ENCODE measurements at regions not wholly inside any gene's neighbourhood (a gene's known extent, or its start where the extent isn't known, plus 50 kb on each side); places are given as distances from the start of the nearest gene placed in this dataset.

DNA sequence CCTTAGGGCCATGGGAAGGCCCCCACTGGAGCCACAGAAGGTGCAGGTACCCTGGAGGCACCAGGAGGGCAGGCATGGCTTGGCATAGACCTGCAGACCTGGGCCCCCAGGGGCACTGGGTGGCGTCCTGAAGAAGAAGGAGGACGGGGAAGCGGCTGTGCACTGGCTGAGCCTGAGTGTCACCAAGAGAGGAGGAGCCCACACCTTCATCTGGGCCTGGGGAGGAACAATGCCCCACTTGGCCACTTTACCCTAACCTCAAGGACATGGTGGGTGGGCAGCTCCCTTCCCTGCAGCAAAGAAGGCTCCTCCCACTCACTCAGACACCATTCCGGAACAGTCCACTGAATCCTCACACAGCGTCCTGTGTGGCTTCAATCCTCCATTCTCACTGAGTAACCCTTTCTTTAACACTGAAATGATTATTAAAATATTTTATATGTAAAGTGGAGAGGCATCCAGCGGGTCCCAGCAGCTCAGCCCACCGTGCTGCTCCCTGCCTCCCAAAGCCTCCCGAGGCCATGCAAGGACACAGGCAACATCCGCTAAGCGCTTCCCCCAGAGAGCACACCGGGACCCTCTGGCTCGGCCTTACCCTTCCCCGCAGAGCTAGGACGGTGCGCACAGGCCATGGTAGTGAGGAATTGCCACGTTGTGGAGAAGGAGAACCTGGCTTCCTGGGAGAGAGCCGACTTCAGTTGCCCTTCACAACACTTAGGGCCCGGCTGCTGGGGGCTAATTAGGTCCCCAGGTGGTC, 516.7 kb upstream of the MGMT start (continued):
- TF ChIP-seq MXI1 (IDR thresholded peaks at IDR 0.05; ENCODE audit: low read depth, low read length) (no peak), GATA2 (CRISPR knock-in tag; IDR thresholded peaks at IDR 0.05) (no peak)

DNA sequence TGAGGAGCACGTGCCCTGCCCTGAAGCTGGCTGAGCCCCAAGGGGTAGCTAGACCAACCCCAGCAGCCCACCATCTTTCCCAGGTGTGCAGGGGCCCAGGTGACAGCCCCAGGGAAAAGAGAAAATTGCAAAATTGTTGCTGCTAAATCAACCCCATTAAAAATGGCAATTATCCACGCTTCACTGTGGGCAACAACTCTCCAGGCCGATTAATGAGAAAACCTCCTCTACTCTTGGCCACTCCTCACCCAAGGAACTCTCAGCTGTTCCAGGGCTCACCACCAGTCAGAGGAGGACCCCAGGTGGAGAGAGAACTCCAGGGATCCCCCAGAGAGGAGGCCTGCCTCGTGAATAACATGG, 516.1 kb upstream of the MGMT start:
- Histone ChIP-seq H3K4me3 (ENCODE audit: low read depth in 2 of 2, low read length in 1 of 2) (no peak overlapping the region), H3K36me3 (replicated peaks in 1 of 2; ENCODE audit: control insufficient read depth in 1 of 2, insufficient read depth in 2 of 2, low read length in 1 of 2) (no peaks in the 10 kb centered on the region), H3K9ac (no peak overlapping the region), H3K4me1 (ENCODE audit: control insufficient read depth in 1 of 2, insufficient read depth in 2 of 2, low read depth in 1 of 2, low read length in 1 of 2) (no peaks in the 10 kb centered on the region), H3K4me2 (no peak overlapping the region), H3K27ac (ENCODE audit: low read depth in 2 of 2, low read length in 1 of 2) (no peak overlapping the region), H2AFZ (ENCODE audit: low read depth) (no peak overlapping the region), H3F3A (replicated peaks; ENCODE audit: insufficient read depth) (no peaks in the 10 kb centered on the region), H4K20me1 (ENCODE audit: insufficient read depth) (no peaks in the 10 kb centered on the region), H3K9me2 (no peaks in the 10 kb centered on the region), H3K9me3 (no peaks in the 10 kb centered on the region), H3K27me3 (ENCODE audit: insufficient read depth) (no peaks in the 10 kb centered on the region), H3K79me2 (ENCODE audit: insufficient read depth) (no peaks in the 10 kb centered on the region)
- TF ChIP-seq SIN3A (IDR thresholded peaks at IDR 0.05; ENCODE audit: borderline replicate concordance, low read depth, low read length) (no peak), JUND (IDR thresholded peaks at IDR 0.05) (no peak), FOXJ3 (CRISPR knock-in tag; IDR thresholded peaks at IDR 0.05) (no peak), POLR2AphosphoS5 (IDR thresholded peaks at IDR 0.05; ENCODE audit: low read depth, low read length) (no peak), TEAD4 (IDR thresholded peaks at IDR 0.05; ENCODE audit: borderline replicate concordance, insufficient read depth) (no peak), GABPA (IDR thresholded peaks at IDR 0.05; ENCODE audit: low read depth) (no peak)
- TF ChIP-seq, protein P1, sequence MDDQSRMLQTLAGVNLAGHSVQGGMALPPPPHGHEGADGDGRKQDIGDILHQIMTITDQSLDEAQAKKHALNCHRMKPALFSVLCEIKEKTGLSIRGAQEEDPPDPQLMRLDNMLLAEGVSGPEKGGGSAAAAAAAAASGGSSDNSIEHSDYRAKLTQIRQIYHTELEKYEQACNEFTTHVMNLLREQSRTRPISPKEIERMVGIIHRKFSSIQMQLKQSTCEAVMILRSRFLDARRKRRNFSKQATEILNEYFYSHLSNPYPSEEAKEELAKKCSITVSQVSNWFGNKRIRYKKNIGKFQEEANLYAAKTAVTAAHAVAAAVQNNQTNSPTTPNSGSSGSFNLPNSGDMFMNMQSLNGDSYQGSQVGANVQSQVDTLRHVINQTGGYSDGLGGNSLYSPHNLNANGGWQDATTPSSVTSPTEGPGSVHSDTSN (IDR thresholded peaks at IDR 0.05): no peak
- TF ChIP-seq, protein P2, sequence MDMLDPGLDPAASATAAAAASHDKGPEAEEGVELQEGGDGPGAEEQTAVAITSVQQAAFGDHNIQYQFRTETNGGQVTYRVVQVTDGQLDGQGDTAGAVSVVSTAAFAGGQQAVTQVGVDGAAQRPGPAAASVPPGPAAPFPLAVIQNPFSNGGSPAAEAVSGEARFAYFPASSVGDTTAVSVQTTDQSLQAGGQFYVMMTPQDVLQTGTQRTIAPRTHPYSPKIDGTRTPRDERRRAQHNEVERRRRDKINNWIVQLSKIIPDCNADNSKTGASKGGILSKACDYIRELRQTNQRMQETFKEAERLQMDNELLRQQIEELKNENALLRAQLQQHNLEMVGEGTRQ (IDR thresholded peaks at IDR 0.05; ENCODE audit: borderline replicate concordance, low read depth, low read length): no peak
- no peak for DNase-seq
- WGBS (ENCODE audit: low lambda C conversion rate): 31% methylated on average over 3 of the region's 4 CpGs
- POLR2A ChIA-PET: no interaction called here
- CTCF ChIA-PET: no interaction called here

DNA sequence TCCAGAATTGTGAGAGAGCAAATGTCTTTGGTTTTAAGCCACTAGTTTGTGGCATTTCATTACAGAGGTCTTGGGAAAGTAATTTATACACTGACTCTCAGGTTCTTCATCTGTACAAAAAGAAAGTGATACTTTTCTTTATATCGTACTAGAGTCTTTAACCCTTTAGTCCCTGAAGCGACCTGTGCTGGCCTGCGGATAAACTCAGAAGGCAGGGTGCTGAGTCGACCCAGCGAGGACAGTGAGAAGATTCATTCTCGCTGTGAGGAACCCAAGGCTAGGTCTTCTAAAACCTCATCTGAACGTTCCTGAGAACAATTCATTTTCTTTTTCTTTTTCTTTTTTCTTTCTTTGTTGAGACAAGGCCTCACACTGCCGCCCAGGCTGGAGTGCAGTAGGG, 514.2 kb upstream of the MGMT start:
- Histone ChIP-seq H3K4me3 (ENCODE audit: low read depth in 2 of 2, low read length in 1 of 2) (no peak overlapping the region), H3K4me1 (ENCODE audit: control insufficient read depth in 1 of 2, insufficient read depth in 2 of 2, low read depth in 1 of 2, low read length in 1 of 2) (no peaks in the 10 kb centered on the region), H3K27me3 (ENCODE audit: insufficient read depth) (no peaks in the 10 kb centered on the region), H3K27ac (ENCODE audit: low read depth in 2 of 2, low read length in 1 of 2) (no peak overlapping the region), H3K9me2 (no peaks in the 10 kb centered on the region), H2AFZ (ENCODE audit: low read depth) (no peak overlapping the region), H3K9me3 (no peaks in the 10 kb centered on the region), H4K20me1 (ENCODE audit: insufficient read depth) (no peaks in the 10 kb centered on the region), H3K9ac (no peak overlapping the region), H3F3A (replicated peaks; ENCODE audit: insufficient read depth) (no peaks in the 10 kb centered on the region), H3K4me2 (no peak overlapping the region), H3K79me2 (ENCODE audit: insufficient read depth) (no peaks in the 10 kb centered on the region), H3K36me3 (replicated peaks in 1 of 2; ENCODE audit: control insufficient read depth in 1 of 2, insufficient read depth in 2 of 2, low read length in 1 of 2) (no peaks in the 10 kb centered on the region)
- ChIA-PET CTCF (no interaction called here), POLR2A (no interaction called here)
- WGBS (ENCODE audit: low lambda C conversion rate): 53% methylated on average over 8 of the region's 8 CpGs
- TF ChIP-seq, protein P1 (IDR thresholded peaks at IDR 0.05): no peak
- no peak for TF ChIP-seq NFIC (IDR thresholded peaks at IDR 0.05; ENCODE audit: borderline replicate concordance)
- no peak for TF ChIP-seq EP300 (IDR thresholded peaks at IDR 0.05; ENCODE audit: borderline replicate concordance in 1 of 2, low read depth in 1 of 2, low read length in 1 of 2)
- TF ChIP-seq ELF1 (IDR thresholded peaks at IDR 0.05): no peak
- no peak for TF ChIP-seq NRF1 (IDR thresholded peaks at IDR 0.05; ENCODE audit: low read depth, low read length)
- TF ChIP-seq, protein P3, sequence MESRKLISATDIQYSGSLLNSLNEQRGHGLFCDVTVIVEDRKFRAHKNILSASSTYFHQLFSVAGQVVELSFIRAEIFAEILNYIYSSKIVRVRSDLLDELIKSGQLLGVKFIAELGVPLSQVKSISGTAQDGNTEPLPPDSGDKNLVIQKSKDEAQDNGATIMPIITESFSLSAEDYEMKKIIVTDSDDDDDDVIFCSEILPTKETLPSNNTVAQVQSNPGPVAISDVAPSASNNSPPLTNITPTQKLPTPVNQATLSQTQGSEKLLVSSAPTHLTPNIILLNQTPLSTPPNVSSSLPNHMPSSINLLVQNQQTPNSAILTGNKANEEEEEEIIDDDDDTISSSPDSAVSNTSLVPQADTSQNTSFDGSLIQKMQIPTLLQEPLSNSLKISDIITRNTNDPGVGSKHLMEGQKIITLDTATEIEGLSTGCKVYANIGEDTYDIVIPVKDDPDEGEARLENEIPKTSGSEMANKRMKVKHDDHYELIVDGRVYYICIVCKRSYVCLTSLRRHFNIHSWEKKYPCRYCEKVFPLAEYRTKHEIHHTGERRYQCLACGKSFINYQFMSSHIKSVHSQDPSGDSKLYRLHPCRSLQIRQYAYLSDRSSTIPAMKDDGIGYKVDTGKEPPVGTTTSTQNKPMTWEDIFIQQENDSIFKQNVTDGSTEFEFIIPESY (IDR thresholded peaks at IDR 0.05; ENCODE audit: borderline replicate concordance, low read depth): no peak
- TF ChIP-seq RCOR1 (IDR thresholded peaks at IDR 0.05; ENCODE audit: low read length): no peak
- no peak for TF ChIP-seq FOXM1 (IDR thresholded peaks at IDR 0.05; ENCODE audit: low read depth)
- TF ChIP-seq CHD2 (IDR thresholded peaks at IDR 0.05; ENCODE audit: low read length, partially characterized antibody): no peak
- TF ChIP-seq, protein P4, sequence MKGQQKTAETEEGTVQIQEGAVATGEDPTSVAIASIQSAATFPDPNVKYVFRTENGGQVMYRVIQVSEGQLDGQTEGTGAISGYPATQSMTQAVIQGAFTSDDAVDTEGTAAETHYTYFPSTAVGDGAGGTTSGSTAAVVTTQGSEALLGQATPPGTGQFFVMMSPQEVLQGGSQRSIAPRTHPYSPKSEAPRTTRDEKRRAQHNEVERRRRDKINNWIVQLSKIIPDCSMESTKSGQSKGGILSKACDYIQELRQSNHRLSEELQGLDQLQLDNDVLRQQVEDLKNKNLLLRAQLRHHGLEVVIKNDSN (IDR thresholded peaks at IDR 0.05; ENCODE audit: borderline replicate concordance, low read depth): no peak
- DNase-seq: no peak
